Panc1 (cell line): ENCODE measurements at regions not wholly inside any gene's neighbourhood (a gene's known extent, or its start where the extent isn't known, plus 50 kb on each side); places are given as distances from the start of the nearest gene placed in this dataset.

ENCODE experiments used
- ATAC-seq: fragments of 200-7000 bp; cut with Tn5 transposase; 2 replicates; pipeline ENCODE4 v1.9.1; 2020; ENCODE audit warnings: mild to moderate bottlenecking, moderate library complexity
- BruUV-seq: library from RNA; stranded (reverse); fragments of 400-500 nt; replicated peaks from 2 replicates; lab custom pipeline; 2021; lab: Mats Ljungman, UMichigan
- CTCF ChIA-PET: fragments of 300-600 bp; sonication (Branson Sonifier 250); formaldehyde crosslinking; loops from one replicate; lab custom pipeline; 2022; ENCODE audit warnings: antibody characterized with exemption; lab: Charles Lee
- POLR2A ChIA-PET: fragments of 300-600 bp; sonication (Branson Sonifier 250); formaldehyde crosslinking; loops from one replicate; lab custom pipeline; 2022; ENCODE audit warnings: antibody characterized with exemption; lab: Charles Lee
- DNase-seq: peaks from one replicate; pipeline ENCODE4 v3.0.0-alpha.2; 2010; ENCODE audit warnings: low read depth, low spot score
- H3K27ac ChIP-seq: 2 replicates; pipeline ENCODE4 v1.5.1; 2011; ENCODE audit warnings: mild to moderate bottlenecking, low read length, inconsistent platforms
- H3K27me3 ChIP-seq: fragments of 200-500 bp; sonication (Bioruptor generic); 2 replicates; pipeline ENCODE4 v1.6.0; 2014; ENCODE audit warnings: low read length, inconsistent platforms; ENCODE audit not compliant: control insufficient read depth, insufficient read depth
- H3K36me3 ChIP-seq: fragments of 200-500 bp; sonication (Bioruptor generic); 2 replicates; pipeline ENCODE4 v1.5.1; 2014; ENCODE audit warnings: inconsistent platforms, mild to moderate bottlenecking, low read length, moderate library complexity; ENCODE audit not compliant: control insufficient read depth, insufficient read depth
- H3K4me1 ChIP-seq: 2 replicates; pipeline ENCODE4 v1.5.1; 2011; ENCODE audit warnings: inconsistent platforms, mild to moderate bottlenecking, low read length, moderate library complexity; ENCODE audit not compliant: control insufficient read depth, insufficient read depth
- H3K4me3 ChIP-seq, 2 experiments: 2 replicates each; pipeline ENCODE4 v1.5.1; 2011 to 2012; ENCODE audit warnings: low read depth in 2 of 2, low read length in 2 of 2, mild to moderate bottlenecking in 2 of 2, inconsistent platforms in 1 of 2, moderate library complexity in 1 of 2
- H3K9me3 ChIP-seq: fragments of 200-500 bp; sonication (Bioruptor generic); 2 replicates; pipeline ENCODE4 v1.5.1; 2014; ENCODE audit warnings: low read depth, mild to moderate bottlenecking, inconsistent platforms, low read length, moderate library complexity; ENCODE audit not compliant: control insufficient read depth, insufficient read depth
- POLR2AphosphoS5 ChIP-seq: IDR thresholded peaks from 2 replicates; pipeline ENCODE4 v1.6.1; 2012; ENCODE audit warnings: mild to moderate bottlenecking, low read depth, low read length, moderate library complexity
- SIN3A ChIP-seq: IDR thresholded peaks from 2 replicates; pipeline ENCODE4 v1.6.1; 2012; ENCODE audit warnings: low read depth, mild to moderate bottlenecking, low read length, moderate library complexity, borderline replicate concordance; ENCODE audit not compliant: insufficient read depth
- TCF7L2 ChIP-seq: IDR thresholded peaks from 2 replicates; pipeline ENCODE4 v1.6.1; 2011; ENCODE audit warnings: mild to moderate bottlenecking, low read depth, low read length, inconsistent platforms
- in situ Hi-C: cut with HindIII; loops from 2 replicates; pipeline ENCODE4 v1.10.0; 2016; ENCODE audit warnings: low sequenced_read_pairs, low pct_unique_long_range_greater_than_20kb
- intact Hi-C: fragments of 100-400 bp; cut with micrococcal nuclease; formaldehyde crosslinking; loops from one replicate; pipeline ENCODE4 v1.10.0; 2022; ENCODE audit not compliant: unreplicated experiment
- TF ChIP-seq, protein P1 (sequence below), 2 experiments: IDR thresholded peaks; 2 replicates each; pipeline ENCODE4 v1.6.1; 2011 to 2012; ENCODE audit warnings: low read depth in 2 of 2, control low read depth in 1 of 2, low read length in 1 of 2, mild to moderate bottlenecking in 1 of 2, moderate library complexity in 1 of 2; ENCODE audit not compliant: insufficient read depth in 1 of 2
- TF ChIP-seq, protein P2 (sequence below): fragments of 450-650 bp; IDR thresholded peaks from 2 replicates; pipeline ENCODE4 v1.5.1; 2017; ENCODE audit warnings: mild to moderate bottlenecking

- ChIA-PET CTCF (no interaction called here), POLR2A (no interaction called here)
- Histone ChIP-seq H3K4me1 (no peaks in the 10 kb centered on the region), H3K9me3 (no peaks in the 10 kb centered on the region), H3K27ac (no peak overlapping the region), H3K36me3 (no peaks in the 10 kb centered on the region), H3K4me3 (no peak overlapping the region), H3K27me3 (peaks cover 5% of the 10 kb centered on the region)
- no peak for DNase-seq
- intact Hi-C loops = no loop called here
- no peak for TF ChIP-seq SIN3A
- ATAC-seq = no peak
- no TSS peak for BruUV-seq
- in situ Hi-C loops = no loop called here
These were observed 69.5 kb downstream of the POLR1D start for GRCh38 chr13:27691207-27691606.

DNA sequence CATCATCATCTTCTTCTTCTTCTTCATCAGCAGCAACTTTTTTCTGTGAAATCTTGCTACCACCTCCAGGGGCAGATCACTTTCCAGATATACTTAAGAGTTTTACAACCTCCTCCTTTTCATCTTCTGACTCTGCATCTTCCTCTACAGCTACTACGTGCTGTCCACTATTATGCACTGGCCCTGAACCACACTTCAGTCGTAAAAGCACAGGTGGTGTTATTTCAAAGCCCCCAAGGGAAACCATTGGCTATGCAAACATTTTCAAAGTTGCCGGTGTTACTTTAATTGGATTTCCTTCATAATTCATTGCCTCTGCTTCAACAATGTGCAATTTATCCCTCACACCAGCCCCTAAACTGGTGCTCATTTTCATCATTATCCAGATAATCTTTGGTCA lies 75.0 kb downstream of the POLR1D start:
- H3K27ac ChIP-seq = no peak overlapping the region
- TF ChIP-seq TCF7L2 (no peak), POLR2AphosphoS5 (no peak), SIN3A (no peak)
- TF ChIP-seq, protein P1, sequence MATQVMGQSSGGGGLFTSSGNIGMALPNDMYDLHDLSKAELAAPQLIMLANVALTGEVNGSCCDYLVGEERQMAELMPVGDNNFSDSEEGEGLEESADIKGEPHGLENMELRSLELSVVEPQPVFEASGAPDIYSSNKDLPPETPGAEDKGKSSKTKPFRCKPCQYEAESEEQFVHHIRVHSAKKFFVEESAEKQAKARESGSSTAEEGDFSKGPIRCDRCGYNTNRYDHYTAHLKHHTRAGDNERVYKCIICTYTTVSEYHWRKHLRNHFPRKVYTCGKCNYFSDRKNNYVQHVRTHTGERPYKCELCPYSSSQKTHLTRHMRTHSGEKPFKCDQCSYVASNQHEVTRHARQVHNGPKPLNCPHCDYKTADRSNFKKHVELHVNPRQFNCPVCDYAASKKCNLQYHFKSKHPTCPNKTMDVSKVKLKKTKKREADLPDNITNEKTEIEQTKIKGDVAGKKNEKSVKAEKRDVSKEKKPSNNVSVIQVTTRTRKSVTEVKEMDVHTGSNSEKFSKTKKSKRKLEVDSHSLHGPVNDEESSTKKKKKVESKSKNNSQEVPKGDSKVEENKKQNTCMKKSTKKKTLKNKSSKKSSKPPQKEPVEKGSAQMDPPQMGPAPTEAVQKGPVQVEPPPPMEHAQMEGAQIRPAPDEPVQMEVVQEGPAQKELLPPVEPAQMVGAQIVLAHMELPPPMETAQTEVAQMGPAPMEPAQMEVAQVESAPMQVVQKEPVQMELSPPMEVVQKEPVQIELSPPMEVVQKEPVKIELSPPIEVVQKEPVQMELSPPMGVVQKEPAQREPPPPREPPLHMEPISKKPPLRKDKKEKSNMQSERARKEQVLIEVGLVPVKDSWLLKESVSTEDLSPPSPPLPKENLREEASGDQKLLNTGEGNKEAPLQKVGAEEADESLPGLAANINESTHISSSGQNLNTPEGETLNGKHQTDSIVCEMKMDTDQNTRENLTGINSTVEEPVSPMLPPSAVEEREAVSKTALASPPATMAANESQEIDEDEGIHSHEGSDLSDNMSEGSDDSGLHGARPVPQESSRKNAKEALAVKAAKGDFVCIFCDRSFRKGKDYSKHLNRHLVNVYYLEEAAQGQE (IDR thresholded peaks at IDR 0.05; ENCODE audit: insufficient read depth in 1 of 2, low read depth in 2 of 2, low read length in 1 of 2) = no peak
- TF ChIP-seq, protein P2, sequence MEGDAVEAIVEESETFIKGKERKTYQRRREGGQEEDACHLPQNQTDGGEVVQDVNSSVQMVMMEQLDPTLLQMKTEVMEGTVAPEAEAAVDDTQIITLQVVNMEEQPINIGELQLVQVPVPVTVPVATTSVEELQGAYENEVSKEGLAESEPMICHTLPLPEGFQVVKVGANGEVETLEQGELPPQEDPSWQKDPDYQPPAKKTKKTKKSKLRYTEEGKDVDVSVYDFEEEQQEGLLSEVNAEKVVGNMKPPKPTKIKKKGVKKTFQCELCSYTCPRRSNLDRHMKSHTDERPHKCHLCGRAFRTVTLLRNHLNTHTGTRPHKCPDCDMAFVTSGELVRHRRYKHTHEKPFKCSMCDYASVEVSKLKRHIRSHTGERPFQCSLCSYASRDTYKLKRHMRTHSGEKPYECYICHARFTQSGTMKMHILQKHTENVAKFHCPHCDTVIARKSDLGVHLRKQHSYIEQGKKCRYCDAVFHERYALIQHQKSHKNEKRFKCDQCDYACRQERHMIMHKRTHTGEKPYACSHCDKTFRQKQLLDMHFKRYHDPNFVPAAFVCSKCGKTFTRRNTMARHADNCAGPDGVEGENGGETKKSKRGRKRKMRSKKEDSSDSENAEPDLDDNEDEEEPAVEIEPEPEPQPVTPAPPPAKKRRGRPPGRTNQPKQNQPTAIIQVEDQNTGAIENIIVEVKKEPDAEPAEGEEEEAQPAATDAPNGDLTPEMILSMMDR = no peak
- in situ Hi-C loops (no loop called here), intact Hi-C loops (no loop called here)
- ATAC-seq = no peak
- H3K9me3 ChIP-seq = no peaks in the 10 kb centered on the region
- no peak for DNase-seq
- CTCF ChIA-PET = no interaction called here
- H3K4me1 ChIP-seq = no peaks in the 10 kb centered on the region
- no peaks in the 10 kb centered on the region for H3K27me3 ChIP-seq
- BruUV-seq = no TSS peak
- no peak overlapping the region for H3K4me3 ChIP-seq
- H3K36me3 ChIP-seq = no peaks in the 10 kb centered on the region
- POLR2A ChIA-PET = no interaction called here

DNA sequence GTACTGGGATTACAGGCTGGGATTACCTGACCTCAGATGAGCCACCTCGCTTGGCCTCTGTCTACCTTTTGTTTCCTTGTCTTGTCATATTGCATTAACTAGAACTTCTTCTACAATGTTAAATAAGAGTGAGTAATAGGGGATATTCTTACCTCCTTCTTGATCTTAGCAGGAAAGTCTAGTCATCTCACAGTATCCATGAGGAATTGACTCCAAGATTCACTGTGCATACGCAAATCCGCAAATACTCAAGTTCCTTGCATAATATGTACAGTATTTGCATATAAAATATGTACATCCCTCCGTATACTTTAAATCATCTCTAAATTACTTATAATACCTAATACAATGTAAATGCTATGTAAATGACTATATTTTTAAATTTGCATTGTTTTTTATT lies 78.3 kb downstream of the POLR1D start:
- intact Hi-C loops (no loop called here), in situ Hi-C loops (no loop called here)
- CTCF ChIA-PET = no interaction called here
- H3K4me1 ChIP-seq = no peaks in the 10 kb centered on the region
- DNase-seq (no peak), ATAC-seq (no peak)
- TF ChIP-seq, protein P2 = no peak
- TF ChIP-seq TCF7L2 (no peak), SIN3A (no peak), POLR2AphosphoS5 (no peak)
- TF ChIP-seq, protein P1 (IDR thresholded peaks at IDR 0.05; ENCODE audit: insufficient read depth in 1 of 2, low read depth in 2 of 2, low read length in 1 of 2) = no peak
- POLR2A ChIA-PET = no interaction called here
- no peak overlapping the region for H3K27ac ChIP-seq
- H3K9me3 ChIP-seq = no peaks in the 10 kb centered on the region
- H3K27me3 ChIP-seq = no peaks in the 10 kb centered on the region
- no peak overlapping the region for H3K4me3 ChIP-seq
- no TSS peak for BruUV-seq
- no peaks in the 10 kb centered on the region for H3K36me3 ChIP-seq
